T-helper 9 cell (primary cell): ENCODE measurements at regions not wholly inside any gene's neighbourhood (a gene's known extent, or its start where the extent isn't known, plus 50 kb on each side); places are given as distances from the start of the nearest gene placed in this dataset.

Experiments
- DNase-seq: peaks from one replicate; pipeline ENCODE4 v3.0.0-alpha.2; 2020

DNA sequence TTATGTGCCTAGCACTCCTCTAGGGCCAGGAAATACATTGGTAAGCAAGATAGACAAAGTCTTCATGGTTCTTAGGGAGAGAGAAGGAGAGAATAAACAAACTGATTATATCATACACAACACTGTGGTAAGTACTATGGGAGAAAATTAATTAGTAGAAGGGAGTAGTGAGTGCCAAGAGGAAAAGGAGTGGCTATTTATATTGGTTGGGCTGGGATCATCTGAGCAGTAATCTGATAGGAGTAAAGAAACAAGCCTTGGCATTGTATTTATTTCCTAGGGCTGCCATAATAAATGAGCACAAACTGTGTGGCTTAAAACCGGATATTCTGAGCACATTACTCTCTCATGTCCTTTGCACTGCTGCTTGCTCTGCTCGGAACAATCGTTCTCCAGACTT, 158.1 kb upstream of the PHF14 start:
- DNase-seq, result no peak

DNA sequence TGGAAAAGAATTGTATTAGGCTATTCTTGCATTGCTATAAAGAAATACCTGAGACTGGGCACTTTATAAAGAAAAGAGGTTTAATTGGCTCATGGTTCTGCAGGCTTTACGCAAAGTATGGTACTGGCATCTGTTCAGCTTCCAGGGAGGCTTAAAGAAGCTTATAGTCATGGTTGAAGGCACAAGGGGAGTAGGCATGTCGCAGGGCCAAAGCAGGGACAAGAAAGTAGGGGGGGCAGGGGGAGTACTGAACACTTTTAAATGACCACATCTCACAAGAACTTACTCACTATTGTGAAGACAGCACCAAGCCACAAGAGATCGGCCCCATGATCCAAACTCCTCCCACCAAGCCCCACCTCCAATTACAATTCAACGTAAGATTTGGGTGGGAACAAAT, 152.5 kb upstream of the PHF14 start:
- no peak for DNase-seq

- no peak for DNase-seq
These were observed 149.5 kb upstream of the PHF14 start for GRCh38 chr7:10824154-10824553.

- DNase-seq, result no peak
These were observed 135.4 kb upstream of the PHF14 start for GRCh38 chr7:10838228-10838627.

- DNase-seq, result no peak
These were observed 128.4 kb upstream of the PHF14 start for GRCh38 chr7:10845225-10845624.

DNA sequence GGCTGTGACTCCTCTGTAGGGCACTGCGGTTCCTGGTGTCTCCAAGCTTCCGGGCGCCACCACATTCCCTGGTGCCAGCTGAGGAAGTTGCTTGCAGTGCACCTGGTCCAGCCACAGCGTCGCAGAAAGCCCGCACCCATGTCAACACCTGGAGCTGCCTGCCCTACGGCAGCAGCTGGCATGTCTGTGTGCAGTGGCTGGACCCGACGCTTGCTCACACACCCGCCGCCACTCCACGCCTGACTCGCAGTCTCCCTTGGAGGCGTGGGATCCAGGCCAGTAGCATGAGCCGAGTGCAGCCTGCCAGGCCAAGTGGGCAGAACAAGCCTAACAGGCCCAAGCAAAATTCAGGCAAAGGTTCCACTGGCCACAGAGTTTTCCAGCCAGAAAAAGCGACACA, 118.1 kb upstream of the PHF14 start:
- no peak for DNase-seq

GRCh38 chr7:10860516-10860915, 113.2 kb upstream of the PHF14 start:
- DNase-seq, result no peak

GRCh38 chr7:10863476-10863875, 110.2 kb upstream of the PHF14 start:
- no peak for DNase-seq

GRCh38 chr7:10874666-10875065, 99.0 kb upstream of the PHF14 start:
- DNase-seq, result no peak

GRCh38 chr7:10875080-10875479, 98.6 kb upstream of the PHF14 start:
- DNase-seq, result no peak

- DNase-seq, result no peak
These were observed 84.8 kb upstream of the PHF14 start for GRCh38 chr7:10888861-10889260.

- DNase-seq, result peak; percentile 6
These were observed 84.3 kb upstream of the PHF14 start for GRCh38 chr7:10889266-10889898.

GRCh38 chr7:10908600-10908999, 65.1 kb upstream of the PHF14 start:
- DNase-seq, result no peak

- DNase-seq, result no peak
These were observed 63.2 kb upstream of the PHF14 start for GRCh38 chr7:10910447-10910846.

DNA sequence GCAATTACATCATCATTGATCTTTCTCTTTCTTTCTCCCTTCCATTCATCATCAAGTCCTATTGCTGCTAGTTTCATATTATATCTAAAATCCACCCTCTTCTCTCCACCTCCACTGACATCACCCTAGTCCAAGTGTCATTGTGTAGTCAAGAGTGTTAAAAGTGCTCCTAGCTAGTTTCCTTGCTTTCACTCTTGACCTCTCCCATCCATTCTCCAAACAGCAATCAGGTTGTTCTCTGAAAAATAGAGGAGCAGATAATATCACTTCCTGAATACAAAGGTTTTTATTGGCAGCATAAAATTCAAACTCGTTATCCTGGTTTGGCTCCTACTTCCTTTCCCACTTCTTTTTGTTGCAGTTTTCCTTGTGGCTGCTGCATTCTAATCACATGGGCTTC, 61.6 kb upstream of the PHF14 start:
- DNase-seq, result no peak

DNA sequence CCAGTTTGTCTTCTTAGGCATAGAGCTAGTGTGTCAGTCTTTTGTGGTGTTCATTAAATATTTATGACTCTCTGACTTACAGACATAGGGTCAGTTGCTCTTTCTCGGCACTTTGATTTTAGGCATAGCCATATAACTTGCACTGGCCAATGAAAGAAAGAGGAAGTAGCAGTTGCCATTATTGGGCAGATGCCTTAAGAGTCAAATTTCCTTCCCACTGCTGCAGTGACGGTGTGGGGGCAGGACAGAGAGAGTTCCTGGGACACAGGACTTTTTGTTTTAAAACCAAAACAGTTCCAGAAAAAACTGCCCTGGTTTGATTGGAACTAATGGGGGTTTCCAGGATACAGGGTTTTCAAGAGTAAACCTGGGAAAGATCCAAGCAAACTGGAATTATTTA, 60.2 kb upstream of the PHF14 start:
- DNase-seq, result no peak

GRCh38 chr7:10918093-10918590, 55.5 kb upstream of the PHF14 start:
- DNase-seq, result no peak

- DNase-seq, result no peak
These were observed 53.7 kb upstream of the PHF14 start for GRCh38 chr7:10919923-10920322.
